H9 (cell line): ENCODE measurements at regions not wholly inside any gene's neighbourhood (a gene's known extent, or its start where the extent isn't known, plus 50 kb on each side); places are given as distances from the start of the nearest gene placed in this dataset.

Experiments
- DNase-seq: peaks from one replicate; pipeline ENCODE4 v3.0.0-alpha.2; 2017
- H2AFZ ChIP-seq: one replicate; pipeline ENCODE4 v1.6.1; 2013; ENCODE audit warnings: mild to moderate bottlenecking, low read length, control low read depth, moderate library complexity
- H2AK5ac ChIP-seq: 2 replicates; pipeline ENCODE4 v1.6.1; 2013; ENCODE audit warnings: low read length, control low read depth, mixed read lengths; ENCODE audit not compliant: insufficient read length
- H2BK120ac ChIP-seq: one replicate; pipeline ENCODE4 v1.6.1; 2013; ENCODE audit warnings: low read depth, mild to moderate bottlenecking, low read length, control low read depth, inconsistent platforms; ENCODE audit not compliant: poor library complexity, severe bottlenecking
- H2BK12ac ChIP-seq: 2 replicates; pipeline ENCODE4 v1.6.1; 2013; ENCODE audit warnings: low read length, control low read depth, mixed read lengths, low read depth; ENCODE audit not compliant: insufficient read length
- H2BK15ac ChIP-seq: 2 replicates; pipeline ENCODE4 v1.6.1; 2013; ENCODE audit warnings: low read depth, low read length, control low read depth
- H2BK20ac ChIP-seq: one replicate; pipeline ENCODE4 v1.6.1; 2013; ENCODE audit warnings: low read depth, mild to moderate bottlenecking, low read length, control low read depth, inconsistent platforms; ENCODE audit not compliant: poor library complexity, severe bottlenecking
- H2BK5ac ChIP-seq: 2 replicates; pipeline ENCODE4 v1.6.1; 2013; ENCODE audit warnings: low read length, control low read depth, mixed read lengths; ENCODE audit not compliant: insufficient read length
- H3K14ac ChIP-seq: 2 replicates; pipeline ENCODE4 v1.6.1; 2013; ENCODE audit warnings: low read length, control low read depth; ENCODE audit not compliant: insufficient read depth
- H3K18ac ChIP-seq: 2 replicates; pipeline ENCODE4 v1.6.1; 2013; ENCODE audit warnings: low read depth, mild to moderate bottlenecking, mixed read lengths, low read length, control low read depth; ENCODE audit not compliant: insufficient read length
- H3K23ac ChIP-seq: 2 replicates; pipeline ENCODE4 v1.6.1; 2013; ENCODE audit warnings: low read length, control low read depth, mixed read lengths, low read depth; ENCODE audit not compliant: insufficient read length
- H3K23me2 ChIP-seq: 2 replicates; pipeline ENCODE4 v1.6.1; 2013; ENCODE audit warnings: low read depth, mild to moderate bottlenecking, mixed read lengths, low read length, control low read depth; ENCODE audit not compliant: insufficient read length, poor library complexity, severe bottlenecking
- H3K27ac ChIP-seq: 2 replicates; pipeline ENCODE4 v1.5.1; 2013; ENCODE audit warnings: low read length, control low read depth, mixed read lengths, low read depth; ENCODE audit not compliant: insufficient read length
- H3K27me3 ChIP-seq: 2 replicates; pipeline ENCODE4 v1.6.1; 2013; ENCODE audit warnings: low read length, control low read depth, inconsistent platforms; ENCODE audit not compliant: insufficient read depth
- H3K4ac ChIP-seq: 2 replicates; pipeline ENCODE4 v1.6.1; 2013; ENCODE audit warnings: low read depth, mild to moderate bottlenecking, control low read depth, inconsistent platforms, low read length, moderate library complexity
- H3K4me1 ChIP-seq: 2 replicates; pipeline ENCODE4 v1.6.1; 2013; ENCODE audit warnings: low read length, control low read depth, inconsistent platforms; ENCODE audit not compliant: insufficient read depth
- H3K4me2 ChIP-seq: 2 replicates; pipeline ENCODE4 v1.6.1; 2013; ENCODE audit warnings: low read length, control low read depth, mixed read lengths; ENCODE audit not compliant: insufficient read length, insufficient read depth
- H3K56ac ChIP-seq: 2 replicates; pipeline ENCODE4 v1.6.1; 2013; ENCODE audit warnings: low read depth, mild to moderate bottlenecking, mixed read lengths, low read length, control low read depth; ENCODE audit not compliant: insufficient read length
- H3K79me1 ChIP-seq: 2 replicates; pipeline ENCODE4 v1.6.1; 2013; ENCODE audit warnings: low read depth, mild to moderate bottlenecking, moderate library complexity, low read length, control low read depth, inconsistent platforms; ENCODE audit not compliant: insufficient read depth, poor library complexity, severe bottlenecking
- H3K79me2 ChIP-seq: 2 replicates; pipeline ENCODE4 v1.6.1; 2013; ENCODE audit warnings: low read length, control low read depth, inconsistent platforms; ENCODE audit not compliant: insufficient read depth
- H3K9ac ChIP-seq: 2 replicates; pipeline ENCODE4 v1.6.1; 2013; ENCODE audit warnings: low read length, control low read depth, mixed read lengths; ENCODE audit not compliant: insufficient read length; ENCODE audit errors: extremely low read depth
- H3K9me3 ChIP-seq: one replicate; pipeline ENCODE4 v1.6.1; 2013; ENCODE audit warnings: low read depth, low read length, inconsistent platforms; ENCODE audit not compliant: control insufficient read depth
- H3T11ph ChIP-seq: one replicate; pipeline ENCODE4 v1.6.1; 2013; ENCODE audit warnings: mild to moderate bottlenecking, low read length, control low read depth, inconsistent platforms
- H4K20me1 ChIP-seq: one replicate; pipeline ENCODE4 v1.6.1; 2013; ENCODE audit not compliant: control insufficient read depth, insufficient read length, insufficient read depth
- H4K5ac ChIP-seq: 2 replicates; pipeline ENCODE4 v1.6.1; 2013; ENCODE audit warnings: low read depth, mild to moderate bottlenecking, mixed read lengths, low read length, control low read depth; ENCODE audit not compliant: insufficient read length
- H4K8ac ChIP-seq: replicated peaks from 2 replicates; pipeline ENCODE4 v1.6.1; 2013; ENCODE audit warnings: low read length, control low read depth, mixed read lengths, low read depth; ENCODE audit not compliant: insufficient read length
- H4K91ac ChIP-seq: 2 replicates; pipeline ENCODE4 v1.6.1; 2013; ENCODE audit warnings: low read depth, mild to moderate bottlenecking, moderate library complexity, mixed read lengths, low read length, control low read depth; ENCODE audit not compliant: insufficient read length
- H3K27ac Mint-ChIP-seq, 3 experiments: 2 replicates in 2 of 3; 3 replicates in 1 of 3; pipeline ENCODE4 v1.8.0; 2020 to 2021; ENCODE audit warnings: mixed read lengths in 3 of 3, mild to moderate bottlenecking in 1 of 3, moderate library complexity in 1 of 3
- H3K27me3 Mint-ChIP-seq: 2 replicates; pipeline ENCODE4 v1.8.0; 2021; ENCODE audit warnings: low read depth, mild to moderate bottlenecking, moderate library complexity, mixed read lengths
- H3K36me3 Mint-ChIP-seq, 3 experiments: 2 replicates in 2 of 3; 3 replicates in 1 of 3; pipeline ENCODE4 v1.8.0; 2020 to 2021; ENCODE audit warnings: low read depth in 3 of 3, mixed read lengths in 3 of 3; ENCODE audit not compliant: insufficient read depth in 1 of 3
- H3K4me1 Mint-ChIP-seq, 2 experiments: 2 replicates each; pipeline ENCODE4 v1.8.0; 2020; ENCODE audit warnings: mixed read lengths in 2 of 2
- H3K4me3 Mint-ChIP-seq, 2 experiments: 2 replicates in 1 of 2; 3 replicates in 1 of 2; pipeline ENCODE4 v1.8.0; 2020 to 2021; ENCODE audit warnings: mild to moderate bottlenecking in 2 of 2, mixed read lengths in 2 of 2, moderate library complexity in 1 of 2
- H3K9me3 Mint-ChIP-seq, 2 experiments: 2 replicates in 1 of 2; 3 replicates in 1 of 2; pipeline ENCODE4 v1.8.0; 2020; ENCODE audit warnings: mild to moderate bottlenecking in 2 of 2, mixed read lengths in 2 of 2, moderate library complexity in 1 of 2
- CTCF ChIP-seq: fragments of 200-600 bp; sonication (generic); conservative IDR thresholded peaks from 3 replicates; pipeline ENCODE4 v1.8.0; 2021; ENCODE audit warnings: antibody characterized with exemption, mild to moderate bottlenecking
- WGBS: extraction: QIAGEN DNeasy Blood & Tissue Kit; methylation state at CpG from one replicate; pipeline ENCODE4 v1.1.7; 2013; ENCODE audit warnings: missing lambda C conversion rate, low lambda C conversion rate, mixed read lengths; ENCODE audit not compliant: insufficient read length; ENCODE audit errors: extremely low coverage; 5-methylcytosine and 5-hydroxymethylcytosine counted together

- no peak overlapping the region for H2AFZ ChIP-seq
- H2BK20ac ChIP-seq: no peak overlapping the region
- no peak overlapping the region for H3K4ac ChIP-seq
- no peaks in the 10 kb centered on the region for H3K27me3 Mint-ChIP-seq
- DNase-seq: no peak
- TF ChIP-seq CTCF: no peak
- no peak overlapping the region for H3K18ac ChIP-seq
- no peaks in the 10 kb centered on the region for H3K23me2 ChIP-seq
- H3K4me2 ChIP-seq: no peak overlapping the region
- H3K79me1 ChIP-seq: no peaks in the 10 kb centered on the region
- H2BK120ac ChIP-seq: no peak overlapping the region
- no peaks in the 10 kb centered on the region for H3K27me3 ChIP-seq
- peaks cover 12 to 25% of the 10 kb centered on the region in 2 experiments for H3K4me1 Mint-ChIP-seq
- H3K79me2 ChIP-seq: no peaks in the 10 kb centered on the region
- no peak overlapping the region for H4K5ac ChIP-seq
- H3K27ac ChIP-seq: no peak overlapping the region
- H3T11ph ChIP-seq: no peak overlapping the region
- no peaks in the 10 kb centered on the region; the same call in 1 of the 2 replicates for H3K4me1 ChIP-seq
- H2AK5ac ChIP-seq: no peak overlapping the region
- no peak overlapping the region for H3K23ac ChIP-seq
- no peak overlapping the region for H3K56ac ChIP-seq
- no peaks in the 10 kb centered on the region for H3K9me3 ChIP-seq
- no peak overlapping the region for H4K91ac ChIP-seq
- no peaks in the 10 kb centered on the region for H3K9me3 Mint-ChIP-seq
- H3K36me3 Mint-ChIP-seq: no peaks in the 10 kb centered on the region
- H2BK12ac ChIP-seq: no peak overlapping the region
- H3K14ac ChIP-seq: no peak overlapping the region
- no peak overlapping the region for H3K9ac ChIP-seq
- no peak overlapping the region for H3K4me3 Mint-ChIP-seq
- no peak overlapping the region for H4K8ac ChIP-seq
- no peak overlapping the region for H2BK15ac ChIP-seq
- no peak overlapping the region for H2BK5ac ChIP-seq
- no CpG with 5 or more reads among the region's 2 CpGs for WGBS
- H4K20me1 ChIP-seq: no peaks in the 10 kb centered on the region
- no peak overlapping the region for H3K27ac Mint-ChIP-seq
Observed at GRCh38 chr6:19754686-19755085, 82.5 kb upstream of the ID4 start.
